ENCODE measurements at regions not wholly inside any gene's neighbourhood (a gene's known extent, or its start where the extent isn't known, plus 50 kb on each side); places are given as distances from the start of the nearest gene placed in this dataset.

DNA sequence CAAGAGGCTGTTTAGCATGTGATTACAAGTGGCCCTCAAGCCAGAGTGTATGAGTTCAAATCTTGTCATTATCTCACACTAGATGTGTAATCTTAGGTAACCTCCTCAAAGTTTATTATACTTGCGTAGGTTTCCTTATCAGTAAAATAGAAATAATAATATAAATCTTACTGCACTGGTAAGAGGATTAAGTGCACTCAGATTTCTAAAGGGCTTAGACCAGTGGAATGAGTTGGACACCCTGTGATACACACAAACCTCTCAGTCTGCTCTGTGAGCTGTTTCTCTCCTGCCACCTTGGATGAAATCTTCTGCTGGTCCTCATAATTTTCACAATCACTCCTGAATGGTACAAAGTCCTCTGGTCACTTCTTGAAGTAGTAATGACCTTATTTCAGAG, 145.4 kb upstream of the ZNF516 start:
- Mint-ChIP-seq H3K4me1 (no peaks in the 10 kb centered on the region), H3K36me3 (ENCODE audit: insufficient read depth in 1 of 3, low read depth in 3 of 3) (0 out of 7 replicates have a peak, but pooled peaks cover 0 to 5% (median 0%) of the 10 kb centered on the region in 3 experiments), H3K4me3 (no peak overlapping the region), H3K27me3 (ENCODE audit: low read depth) (no peaks in the 10 kb centered on the region), H3K9me3 (peaks cover 0 to 6% of the 10 kb centered on the region in 2 experiments; a peak in 4 of 5 replicates), H3K27ac (no peak overlapping the region)
- H2AFZ ChIP-seq (ENCODE audit: low read length), result no peak overlapping the region
- H3K23ac ChIP-seq (ENCODE audit: insufficient read length, low read depth, low read length), result no peak overlapping the region
- H2BK5ac ChIP-seq (ENCODE audit: insufficient read length, low read length), result no peak overlapping the region
- no peaks in the 10 kb centered on the region for H3K23me2 ChIP-seq (ENCODE audit: insufficient read length, low read depth, low read length, poor library complexity, severe bottlenecking)
- no CpG with 5 or more reads among the region's 1 CpG for WGBS (ENCODE audit: extremely low coverage, insufficient read length, low lambda C conversion rate)
- H4K91ac ChIP-seq (ENCODE audit: insufficient read length, low read depth, low read length), result no peak overlapping the region
- H2BK15ac ChIP-seq (ENCODE audit: low read depth, low read length), result no peak overlapping the region
- TF ChIP-seq, protein P1, sequence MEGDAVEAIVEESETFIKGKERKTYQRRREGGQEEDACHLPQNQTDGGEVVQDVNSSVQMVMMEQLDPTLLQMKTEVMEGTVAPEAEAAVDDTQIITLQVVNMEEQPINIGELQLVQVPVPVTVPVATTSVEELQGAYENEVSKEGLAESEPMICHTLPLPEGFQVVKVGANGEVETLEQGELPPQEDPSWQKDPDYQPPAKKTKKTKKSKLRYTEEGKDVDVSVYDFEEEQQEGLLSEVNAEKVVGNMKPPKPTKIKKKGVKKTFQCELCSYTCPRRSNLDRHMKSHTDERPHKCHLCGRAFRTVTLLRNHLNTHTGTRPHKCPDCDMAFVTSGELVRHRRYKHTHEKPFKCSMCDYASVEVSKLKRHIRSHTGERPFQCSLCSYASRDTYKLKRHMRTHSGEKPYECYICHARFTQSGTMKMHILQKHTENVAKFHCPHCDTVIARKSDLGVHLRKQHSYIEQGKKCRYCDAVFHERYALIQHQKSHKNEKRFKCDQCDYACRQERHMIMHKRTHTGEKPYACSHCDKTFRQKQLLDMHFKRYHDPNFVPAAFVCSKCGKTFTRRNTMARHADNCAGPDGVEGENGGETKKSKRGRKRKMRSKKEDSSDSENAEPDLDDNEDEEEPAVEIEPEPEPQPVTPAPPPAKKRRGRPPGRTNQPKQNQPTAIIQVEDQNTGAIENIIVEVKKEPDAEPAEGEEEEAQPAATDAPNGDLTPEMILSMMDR (conservative IDR thresholded peaks at IDR 0.05), result no peak
- H3K14ac ChIP-seq (ENCODE audit: insufficient read depth, low read length), result no peak overlapping the region
- H2BK20ac ChIP-seq (ENCODE audit: low read depth, low read length, poor library complexity, severe bottlenecking), result no peak overlapping the region
- H3K56ac ChIP-seq (ENCODE audit: insufficient read length, low read depth, low read length), result no peak overlapping the region
- H4K5ac ChIP-seq (ENCODE audit: insufficient read length, low read depth, low read length), result no peak overlapping the region
- H3K9ac ChIP-seq (ENCODE audit: extremely low read depth, insufficient read length, low read length), result no peak overlapping the region
- no peaks in the 10 kb centered on the region for H3K27me3 ChIP-seq (ENCODE audit: insufficient read depth, low read length)
- no peaks in the 10 kb centered on the region for H4K20me1 ChIP-seq (ENCODE audit: control insufficient read depth, insufficient read depth, insufficient read length)
- no peak overlapping the region for H2BK120ac ChIP-seq (ENCODE audit: low read depth, low read length, poor library complexity, severe bottlenecking)
- no peak overlapping the region for H2AK5ac ChIP-seq (ENCODE audit: insufficient read length, low read length)
- no peaks in the 10 kb centered on the region for H3K79me1 ChIP-seq (ENCODE audit: insufficient read depth, low read depth, low read length, poor library complexity, severe bottlenecking)
- H2BK12ac ChIP-seq (ENCODE audit: insufficient read length, low read depth, low read length), result no peak overlapping the region
- no peak overlapping the region for H3K4ac ChIP-seq (ENCODE audit: low read depth, low read length)
- H3K4me1 ChIP-seq (ENCODE audit: insufficient read depth, low read length), result no peaks in the 10 kb centered on the region
- H3K79me2 ChIP-seq (ENCODE audit: insufficient read depth, low read length), result no peaks in the 10 kb centered on the region
- no peak overlapping the region for H3K4me2 ChIP-seq (ENCODE audit: insufficient read depth, insufficient read length, low read length)
- no peak overlapping the region for H3T11ph ChIP-seq (ENCODE audit: low read length)
- H3K9me3 ChIP-seq (ENCODE audit: control insufficient read depth, low read depth, low read length), result no peaks in the 10 kb centered on the region
- no peak overlapping the region for H4K8ac ChIP-seq (replicated peaks; ENCODE audit: insufficient read length, low read depth, low read length)
- no peak for DNase-seq
- H3K27ac ChIP-seq (ENCODE audit: insufficient read length, low read depth, low read length), result no peak overlapping the region
- no peak overlapping the region for H3K18ac ChIP-seq (ENCODE audit: insufficient read length, low read depth, low read length)
